Stimulated activated CD8-positive, alpha-beta memory T cell treated with anti-CD3 and anti-CD28 coated beads, Interleukin-12 subunit alpha, Interleukin-12 subunit beta, amount 100 ng/mL, for 1 hour (primary cell): ENCODE measurements at regions not wholly inside any gene's neighbourhood (a gene's known extent, or its start where the extent isn't known, plus 50 kb on each side); places are given as distances from the start of the nearest gene placed in this dataset.
"Not testable (repeated sequence)": the region's sequence is repeated elsewhere in the genome, so short reads cannot be mapped to it uniquely, and the experiment has no call there.

Source experiments
- DNase-seq: peaks from one replicate; pipeline ENCODE4 v3.0.0-alpha.2; 2020; ENCODE audit warnings: low read depth

DNA sequence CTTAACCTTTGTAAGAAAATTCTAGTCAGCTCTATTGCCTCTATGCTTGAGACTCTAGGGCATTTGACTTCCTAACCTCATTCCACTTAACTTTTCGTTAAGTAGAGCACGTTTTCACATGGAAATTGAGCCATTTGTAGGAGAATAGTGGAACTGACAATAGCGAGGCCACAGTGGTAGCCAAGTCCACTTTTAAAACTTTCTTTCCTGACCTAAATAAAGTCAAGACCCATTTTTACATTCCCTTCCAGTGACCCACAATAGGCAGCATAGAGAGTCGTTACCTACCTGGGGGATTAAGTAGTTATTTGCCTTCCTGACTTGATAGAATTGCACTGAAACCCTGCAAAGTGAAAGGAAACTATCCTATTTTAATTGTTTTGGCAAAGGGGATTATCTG, 386.0 kb upstream of the NECTIN3 start:
- no peak for DNase-seq

DNA sequence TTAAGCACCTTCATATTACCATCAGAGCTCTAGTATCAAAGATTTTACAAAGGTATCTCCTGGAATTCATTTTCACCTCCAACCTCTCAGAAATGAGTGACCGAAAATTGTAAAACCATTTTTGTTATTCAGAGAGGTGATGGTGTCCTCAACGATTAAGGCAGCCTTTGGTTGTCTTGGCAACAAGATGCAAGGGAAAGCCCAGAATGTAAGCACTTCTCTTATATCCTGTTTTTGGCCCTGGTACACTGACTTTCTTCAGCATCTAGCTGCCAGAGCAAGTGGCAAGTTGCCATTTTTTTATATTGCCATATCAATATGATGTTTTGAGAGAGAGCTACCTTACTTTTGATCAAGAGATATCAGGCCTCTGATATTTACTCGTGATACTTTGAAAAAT, 384.9 kb upstream of the NECTIN3 start:
- DNase-seq = no peak

DNA sequence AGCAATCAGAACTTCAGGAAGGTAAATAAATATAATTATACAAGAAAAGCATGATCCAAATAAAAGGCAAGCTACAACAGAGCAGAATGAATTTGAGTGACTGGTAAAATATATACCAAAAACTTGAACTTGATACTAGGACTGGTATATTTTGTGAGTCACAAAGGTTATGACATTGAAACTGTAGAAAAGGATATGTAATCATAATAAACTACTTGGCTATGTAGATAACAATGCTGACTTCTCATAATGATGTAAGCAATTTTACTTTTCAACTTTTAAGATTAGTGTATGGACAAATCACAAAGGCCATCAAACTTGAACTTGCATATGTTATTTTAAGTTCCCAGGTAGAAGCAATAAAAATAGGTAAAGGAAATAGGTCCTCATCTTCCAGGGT, 384.5 kb upstream of the NECTIN3 start:
- no peak for DNase-seq

DNA sequence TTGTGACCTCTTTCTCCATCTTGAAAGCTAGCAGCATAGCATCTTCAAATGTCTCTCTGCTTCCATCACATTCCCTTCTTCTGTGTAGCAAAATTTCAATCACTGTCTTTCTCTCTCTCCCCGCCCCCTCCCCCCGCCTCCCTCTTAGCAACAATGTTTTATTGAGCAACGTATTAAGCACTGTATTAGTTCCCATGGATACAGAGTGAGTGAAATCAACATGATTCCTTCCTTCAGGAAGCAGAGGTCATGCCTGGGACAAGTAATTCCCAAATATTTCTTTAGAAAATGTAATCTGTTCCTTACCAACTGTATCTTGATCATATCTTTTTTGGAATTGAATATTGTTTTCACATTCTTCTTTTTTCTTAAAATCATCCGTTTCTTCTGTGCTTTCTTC, 373.7 kb upstream of the NECTIN3 start:
- no peak for DNase-seq

DNA sequence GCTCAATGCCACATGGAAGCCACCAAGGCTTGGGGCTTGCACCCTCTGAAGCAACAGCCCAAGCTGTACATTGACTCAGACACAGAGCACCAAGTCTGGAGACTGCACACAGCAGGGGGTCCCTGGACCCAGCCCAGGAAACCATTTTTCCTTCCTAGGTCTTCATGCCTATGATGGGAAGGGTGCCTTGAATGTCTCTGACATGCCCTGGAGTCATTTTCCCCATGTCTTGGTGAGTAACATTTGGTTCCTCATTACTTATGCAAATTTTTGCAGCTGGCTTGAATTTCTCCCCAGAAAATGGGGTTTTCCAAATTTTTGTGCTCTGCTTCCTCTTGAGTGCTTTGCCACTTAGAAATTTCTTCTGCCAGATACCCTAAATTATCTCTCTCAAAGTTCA, 367.3 kb upstream of the NECTIN3 start:
- not testable (repeated sequence) for DNase-seq

DNA sequence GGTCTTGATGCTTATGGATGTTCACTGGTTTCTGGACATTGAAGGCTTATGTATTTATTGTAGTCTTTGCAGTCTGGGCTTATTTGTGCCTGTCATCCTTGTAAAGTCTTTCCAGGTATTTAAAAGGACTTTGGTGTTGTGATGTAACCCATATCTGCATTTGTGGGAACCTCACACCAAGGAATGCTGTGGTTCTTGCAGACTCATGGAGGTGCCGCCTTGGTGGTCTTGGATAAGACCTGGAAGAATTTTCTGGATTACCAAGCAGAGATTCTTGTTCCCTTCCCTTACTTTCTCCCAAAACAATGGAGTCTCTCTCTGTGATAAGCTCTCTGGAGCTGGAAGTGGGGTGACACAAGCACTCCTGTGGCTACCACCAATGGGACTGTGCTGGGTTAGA, 363.5 kb upstream of the NECTIN3 start:
- no peak for DNase-seq

DNA sequence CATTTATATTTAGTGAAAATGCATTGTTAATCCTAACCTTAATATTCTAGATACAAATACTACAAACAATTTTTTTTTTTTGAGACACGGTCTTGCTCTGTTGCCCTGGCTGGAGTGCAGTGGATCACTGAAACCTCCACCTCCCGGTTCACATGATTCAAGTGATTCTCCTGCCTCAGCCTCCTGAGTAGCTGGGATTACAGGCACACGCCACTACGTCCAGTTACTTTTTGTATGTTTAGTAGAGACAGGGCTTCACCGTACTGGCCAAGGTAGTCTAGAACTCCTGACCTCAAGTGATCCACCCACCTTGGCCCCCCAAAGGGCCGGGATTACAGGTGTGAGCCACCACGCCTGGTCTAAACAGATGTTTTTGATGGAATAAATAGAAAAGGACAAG, 361.5 kb upstream of the NECTIN3 start:
- no peak for DNase-seq

DNA sequence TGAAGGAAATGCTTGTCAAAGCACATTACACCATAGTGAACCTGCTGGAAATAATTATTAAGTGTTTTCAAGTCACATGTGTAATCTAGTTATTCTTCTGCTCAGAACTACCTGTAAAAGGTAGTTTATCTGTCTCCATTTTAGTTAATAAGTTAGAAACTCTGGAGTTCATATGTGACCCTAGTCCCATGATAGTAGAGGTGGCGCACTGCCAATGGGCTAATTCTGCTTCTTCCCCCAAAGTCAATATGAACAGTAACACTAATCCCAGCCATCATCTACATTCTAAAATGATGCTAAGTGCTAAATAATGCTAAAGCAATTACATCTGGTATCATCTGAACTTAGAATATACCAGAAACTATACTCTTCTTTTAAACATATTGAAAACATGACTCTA, 361.0 kb upstream of the NECTIN3 start:
- DNase-seq = no peak

DNA sequence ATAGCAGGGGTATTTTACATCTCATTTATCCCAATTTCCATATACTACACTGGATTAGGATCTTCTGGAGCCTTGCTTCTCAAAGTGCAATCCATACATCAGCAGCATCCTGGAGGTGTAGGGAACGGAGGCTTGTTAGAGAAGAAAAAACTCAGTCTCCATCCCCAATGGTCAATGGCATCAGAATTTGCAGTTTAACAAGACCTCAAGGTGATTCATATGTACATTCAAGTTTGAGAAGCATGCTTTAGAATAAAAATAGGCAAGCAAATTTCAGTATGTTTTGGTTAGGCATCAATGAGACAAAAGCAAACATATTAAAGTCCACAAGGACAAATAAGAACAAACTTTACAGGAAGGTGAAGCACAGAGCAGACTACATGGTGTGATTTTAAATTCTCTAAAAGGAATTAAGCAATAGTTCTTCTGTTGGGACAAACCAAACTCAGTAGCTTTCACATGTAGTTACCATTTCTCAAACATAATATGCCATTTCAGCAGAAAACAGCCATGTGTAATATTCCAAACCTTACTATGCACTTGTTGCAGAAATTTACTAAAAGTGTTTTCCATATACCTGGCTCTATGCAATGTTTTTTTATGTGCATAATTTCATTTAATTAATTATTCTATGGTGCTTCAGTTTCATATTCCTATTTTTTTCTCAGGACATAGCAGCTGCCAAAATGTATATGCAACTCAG, 360.3 kb upstream of the NECTIN3 start:
- no peak for DNase-seq

DNA sequence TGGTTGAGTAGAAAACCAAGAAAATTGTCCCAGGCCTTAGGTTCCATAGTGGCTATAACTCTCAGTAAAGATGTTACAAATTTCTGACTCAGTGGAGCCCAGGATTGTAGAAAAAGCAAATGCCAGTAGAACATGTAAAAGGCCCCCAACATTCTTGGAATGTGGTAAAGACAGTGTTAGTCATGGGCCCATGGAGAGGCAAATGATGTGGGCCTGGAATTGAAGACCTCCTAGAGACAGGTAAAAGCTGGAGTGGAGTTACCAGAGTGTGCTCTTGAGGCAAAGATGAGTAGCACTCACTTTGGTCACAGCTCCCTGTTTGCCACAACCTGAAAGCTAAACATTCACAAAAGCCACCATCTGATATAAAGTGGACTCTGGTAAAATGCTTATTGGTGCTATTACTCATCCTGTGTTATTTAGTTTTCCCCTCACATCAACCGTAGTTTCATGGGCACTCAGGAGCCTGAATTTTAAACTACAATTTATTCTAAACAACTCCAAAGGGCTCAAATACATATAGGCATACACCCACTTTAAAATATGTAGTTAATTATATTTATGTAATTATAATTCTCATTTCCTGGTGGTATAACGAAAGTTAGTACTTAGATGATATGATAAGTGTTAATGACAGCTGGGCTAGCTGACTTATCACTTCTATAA, 359.6 kb upstream of the NECTIN3 start:
- DNase-seq = no peak

DNA sequence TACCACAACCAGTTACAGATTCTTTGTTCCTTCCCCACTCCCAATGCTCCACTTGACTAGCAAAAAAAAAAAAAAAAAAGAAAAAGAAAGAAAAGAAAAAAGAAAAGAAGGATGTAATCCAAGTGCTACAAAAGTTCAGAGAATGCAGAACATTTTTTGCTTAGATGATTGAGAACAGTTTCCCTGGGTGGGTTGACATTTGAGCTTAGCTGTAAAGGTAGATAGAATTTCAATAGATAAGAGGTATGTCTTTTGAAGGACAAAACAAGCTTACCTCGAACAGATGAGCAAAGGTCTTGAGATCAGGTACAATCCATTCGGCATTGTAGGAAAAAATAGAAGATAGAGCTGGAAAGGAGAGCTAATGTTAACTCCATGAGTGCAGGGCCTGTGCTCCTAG, 344.6 kb upstream of the NECTIN3 start:
- DNase-seq = no peak

DNA sequence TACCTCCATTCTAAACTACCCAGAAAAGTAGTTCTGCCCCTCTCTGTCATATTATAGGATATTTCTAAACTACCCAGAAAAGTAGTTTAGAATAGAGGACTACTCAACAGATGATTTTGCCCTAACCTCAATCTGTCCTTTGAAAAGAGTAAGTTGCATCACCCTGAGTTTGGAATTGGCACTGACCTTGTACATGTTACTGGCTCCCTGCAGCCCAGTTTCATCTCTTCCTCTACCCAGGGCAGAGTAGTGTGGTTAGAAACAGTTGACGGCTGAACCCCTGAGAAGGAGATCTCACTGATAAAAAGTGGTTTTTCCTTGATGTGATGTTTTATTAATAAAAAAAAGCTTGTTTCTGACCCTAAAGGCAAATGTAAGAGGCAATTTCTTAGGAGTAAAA, 340.5 kb upstream of the NECTIN3 start:
- no peak for DNase-seq

DNA sequence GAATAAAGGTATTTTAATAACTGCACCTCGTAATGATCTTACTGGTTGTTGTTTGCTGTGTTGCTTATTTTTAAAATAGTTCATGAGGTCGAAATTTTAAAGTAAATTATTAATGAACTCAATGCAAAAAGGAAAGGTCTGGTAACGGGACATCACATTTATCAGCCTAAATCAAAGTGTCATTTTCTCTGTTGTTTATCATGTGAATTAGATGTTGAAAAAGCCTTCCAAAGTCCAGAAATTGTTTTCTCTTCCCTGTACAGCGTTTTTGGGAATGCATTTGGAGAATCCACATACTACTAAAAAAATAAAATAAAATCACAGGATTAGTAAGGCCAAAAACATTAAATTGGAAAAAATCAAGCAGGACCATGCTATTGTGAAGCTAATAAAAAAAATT, 339.2 kb upstream of the NECTIN3 start:
- DNase-seq = no peak

DNA sequence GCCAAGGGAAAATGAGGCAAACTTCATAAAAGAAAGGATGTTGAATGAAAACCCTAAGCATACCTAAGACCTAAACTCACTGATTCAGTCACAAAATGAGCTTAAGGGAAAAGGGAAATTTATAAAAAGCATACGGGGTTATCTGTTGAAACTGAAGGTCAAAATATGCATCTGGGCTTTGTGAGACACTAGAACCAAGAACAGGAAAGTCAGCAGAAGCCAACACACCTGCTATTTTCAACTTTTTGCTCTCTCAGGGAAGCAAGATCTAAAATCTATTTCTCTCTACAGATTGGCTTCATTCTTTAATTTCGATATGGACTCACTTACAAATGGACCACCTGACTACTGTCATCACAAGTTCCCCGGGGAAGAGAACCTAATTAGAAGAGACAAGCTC, 338.6 kb upstream of the NECTIN3 start:
- DNase-seq = no peak

DNA sequence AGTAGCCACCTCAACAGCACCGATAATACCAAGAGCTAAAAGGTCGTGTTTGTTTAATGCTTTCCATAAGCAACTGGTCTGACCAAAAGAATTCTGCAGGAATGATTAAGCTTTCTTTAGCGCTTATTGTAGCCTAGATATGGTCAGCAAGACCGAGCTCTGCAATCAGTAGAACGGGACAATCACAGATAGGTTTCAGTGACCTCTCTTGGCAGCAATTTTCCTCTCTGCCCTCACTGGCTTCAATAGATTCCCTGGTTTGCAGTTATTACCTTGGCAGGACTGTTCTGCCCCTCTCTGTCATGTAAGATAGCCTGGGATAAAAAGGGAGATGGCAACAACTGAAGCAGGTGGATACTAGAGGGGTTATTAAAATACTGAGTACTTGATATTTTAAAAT, 337.1 kb upstream of the NECTIN3 start:
- DNase-seq = no peak

DNA sequence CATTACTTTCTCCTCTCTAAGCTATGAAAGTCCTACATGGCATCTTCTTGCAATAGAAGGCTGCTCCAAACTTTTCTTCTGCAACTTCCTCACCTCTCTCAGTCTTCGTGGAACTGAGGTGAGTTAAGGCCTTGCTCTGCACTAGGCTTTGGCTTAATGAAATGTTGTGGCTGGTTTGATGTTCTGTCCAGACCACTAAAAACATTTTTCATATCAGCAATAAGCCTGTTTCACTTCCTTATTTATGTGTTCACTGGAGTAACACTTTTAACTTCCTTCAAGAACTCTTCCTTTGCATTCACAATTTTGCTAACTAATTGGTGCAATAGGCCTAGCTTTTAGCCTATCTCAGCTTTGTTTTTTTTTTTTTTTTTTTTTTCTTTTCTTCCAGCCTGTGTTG, 335.3 kb upstream of the NECTIN3 start:
- DNase-seq = no peak

DNA sequence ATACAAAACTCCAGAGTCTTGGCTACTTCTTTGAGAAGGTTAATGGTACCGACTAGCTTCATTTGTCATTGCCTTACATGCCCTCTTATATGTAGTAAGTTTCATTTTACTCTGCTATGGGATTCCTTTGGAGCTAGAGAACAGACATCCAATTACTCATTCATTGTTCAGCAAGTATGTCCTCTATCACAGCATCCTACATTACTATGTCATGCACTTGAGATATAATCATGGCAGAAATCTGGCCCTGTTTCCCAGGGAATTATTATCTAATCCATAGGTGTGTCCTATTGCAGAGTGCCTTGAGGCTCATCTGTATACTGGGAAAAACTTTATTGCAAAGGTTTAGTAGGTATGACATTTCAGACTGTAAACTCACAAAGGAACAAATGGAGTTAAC, 333.1 kb upstream of the NECTIN3 start:
- DNase-seq = no peak

DNA sequence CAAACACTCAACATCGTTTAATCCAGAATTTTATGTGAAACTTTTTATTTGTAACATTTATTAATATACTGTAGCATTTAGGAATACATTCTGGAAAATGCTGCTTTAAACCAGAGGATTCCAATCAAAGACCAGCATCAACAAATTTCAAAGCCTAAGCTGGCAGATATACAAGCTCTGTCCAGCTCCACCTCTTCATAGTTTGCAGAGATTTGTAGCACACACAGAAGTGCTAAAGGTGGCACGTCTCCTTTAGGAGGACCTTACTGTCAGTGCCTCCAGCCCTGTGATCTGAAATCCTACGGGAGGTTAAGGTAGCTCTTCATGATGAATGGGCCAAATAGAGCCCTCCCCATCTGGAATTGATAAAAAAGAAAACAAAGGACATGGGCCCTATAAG, 329.7 kb upstream of the NECTIN3 start:
- DNase-seq = no peak

DNA sequence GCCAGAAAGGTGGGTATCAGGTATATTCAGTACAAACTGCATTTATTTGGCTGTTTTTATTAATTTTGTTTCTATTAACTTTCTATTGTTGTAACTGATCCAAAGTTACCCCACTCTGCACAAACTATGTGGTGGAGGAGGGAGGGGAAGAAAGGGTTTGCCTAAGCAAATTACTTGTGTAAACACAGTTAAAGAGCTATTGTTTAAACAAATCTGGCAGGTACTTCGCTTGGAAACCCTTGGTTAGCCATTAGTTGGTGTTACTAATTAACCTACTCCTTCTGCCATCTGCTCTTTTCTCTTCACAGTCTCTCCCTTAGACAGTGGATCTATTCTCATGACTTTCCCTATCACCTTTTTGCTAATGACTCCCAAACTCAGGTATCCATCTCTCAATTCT, 328.4 kb upstream of the NECTIN3 start:
- DNase-seq = no peak

DNA sequence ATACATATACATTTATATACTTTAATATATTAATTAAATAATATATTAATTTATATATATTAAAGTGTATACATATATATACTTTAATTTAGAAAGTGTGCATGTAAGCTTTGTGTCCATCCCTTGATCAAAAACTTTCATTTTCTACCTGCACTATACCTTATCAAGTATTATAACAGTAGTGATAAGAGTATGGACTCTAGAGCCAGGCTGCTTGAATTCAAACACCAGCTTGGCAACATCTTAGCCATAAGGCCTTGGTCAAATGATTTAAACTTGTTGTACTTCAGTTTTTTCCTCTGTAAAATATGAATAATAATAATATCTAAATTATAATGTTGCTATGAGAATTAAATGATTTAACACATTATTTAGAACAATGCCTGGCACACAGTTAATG, 327.6 kb upstream of the NECTIN3 start:
- no peak for DNase-seq

DNA sequence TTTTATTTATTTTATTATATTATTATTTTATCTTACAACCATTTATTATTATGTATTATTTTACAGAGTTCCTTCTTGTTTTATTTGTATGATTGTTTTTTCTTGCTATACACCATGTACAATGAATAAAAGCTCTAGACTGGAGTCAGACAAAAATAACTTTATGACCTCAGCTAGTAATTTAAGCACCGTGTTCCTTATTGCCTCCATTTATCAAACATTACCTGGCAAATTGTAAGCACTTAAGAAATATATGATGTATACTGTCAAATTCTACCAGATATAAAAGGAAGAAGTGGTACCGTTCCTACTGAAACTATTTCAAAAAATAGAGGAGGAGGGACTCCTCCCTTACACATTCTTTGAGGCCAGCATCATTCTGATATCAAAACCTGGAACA, 326.9 kb upstream of the NECTIN3 start:
- no peak for DNase-seq

DNA sequence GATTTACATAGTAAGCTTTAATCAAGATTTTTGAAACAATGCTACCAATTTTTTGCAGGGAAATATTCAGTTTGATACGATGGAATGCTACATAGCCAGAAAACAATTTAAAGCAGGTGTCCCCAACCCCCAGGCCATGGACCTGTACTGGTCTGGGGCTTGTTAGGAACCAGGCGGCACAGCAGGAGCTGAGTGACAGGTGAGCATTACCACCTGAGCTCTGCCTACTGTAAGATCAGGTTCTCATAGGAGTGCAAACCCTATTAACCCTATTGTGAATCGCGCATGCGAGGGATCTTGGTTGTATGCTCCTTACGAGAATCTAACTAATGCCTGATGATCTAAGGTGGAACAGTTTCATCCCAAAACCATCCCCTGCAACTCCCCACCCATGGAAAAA, 322.6 kb upstream of the NECTIN3 start:
- DNase-seq = no peak

DNA sequence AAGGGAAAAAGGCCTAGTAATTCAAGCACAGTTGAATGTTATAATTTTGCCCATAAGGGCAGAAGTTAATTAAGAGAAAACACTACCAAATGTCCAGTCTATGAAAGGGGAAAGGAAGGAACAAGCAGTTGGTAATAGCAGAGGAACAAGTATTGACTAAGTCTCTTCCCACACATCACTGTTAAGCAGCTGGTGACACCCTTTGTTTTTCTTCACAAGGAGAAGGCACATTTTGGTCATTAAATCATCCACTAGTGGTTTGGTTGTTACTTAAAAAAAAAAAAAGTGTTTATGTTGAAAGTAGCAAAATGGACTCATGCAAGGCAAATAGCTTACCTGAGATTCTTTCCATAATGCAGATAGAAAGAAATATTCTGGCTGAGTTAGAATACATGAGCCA, 321.4 kb upstream of the NECTIN3 start:
- no peak for DNase-seq

DNA sequence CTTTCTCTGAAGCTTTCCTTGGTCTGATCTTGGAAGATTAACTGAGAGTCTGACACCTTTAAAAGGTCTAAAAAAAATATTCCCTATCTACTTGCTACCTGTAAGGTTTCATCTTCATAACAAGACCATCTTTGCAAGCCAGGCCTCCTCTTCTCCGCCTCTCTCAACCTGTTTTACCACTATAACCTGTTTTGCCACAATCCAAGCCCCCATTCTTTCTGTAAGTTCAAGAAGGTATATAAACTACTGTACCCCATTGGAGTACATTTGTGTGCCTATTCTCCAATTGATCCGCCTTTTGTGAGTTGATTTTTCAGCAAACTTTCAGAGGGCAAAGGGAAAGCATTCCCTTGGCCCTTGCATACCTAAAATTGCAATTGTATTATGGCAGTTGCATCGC, 319.3 kb upstream of the NECTIN3 start:
- DNase-seq = no peak
